Liver (tissue), 8 donors: ENCODE measurements at regions not wholly inside any gene's neighbourhood (a gene's known extent, or its start where the extent isn't known, plus 50 kb on each side); places are given as distances from the start of the nearest gene placed in this dataset.

Experiments used
- DNase-seq: peaks from one replicate; pipeline ENCODE4 v3.0.0-alpha.2; 2017; ENCODE audit warnings: low spot score
- H3K27ac ChIP-seq, 2 donors: one replicate each; pipeline ENCODE4 v1.7.0; 2013; ENCODE audit warnings: inconsistent platforms in 2 of 2, low read length in 2 of 2, control low read depth in 1 of 2, low read depth in 1 of 2, mild to moderate bottlenecking in 1 of 2
- H3K27me3 ChIP-seq, 4 donors: one replicate each; pipeline versions ENCODE4 v1.6.1 to v1.7.0; 2013; ENCODE audit warnings: low read length in 3 of 4, inconsistent platforms in 1 of 4, mild to moderate bottlenecking in 1 of 4, moderate library complexity in 1 of 4; ENCODE audit not compliant: control insufficient read depth in 4 of 4, insufficient read depth in 4 of 4
- H3K36me3 ChIP-seq, 4 donors: one replicate each; pipeline versions ENCODE4 v1.6.1 to v1.7.0; 2013; ENCODE audit warnings: low read length in 3 of 4, mild to moderate bottlenecking in 3 of 4, low read depth in 1 of 4, moderate library complexity in 1 of 4; ENCODE audit not compliant: control insufficient read depth in 4 of 4, insufficient read depth in 3 of 4
- H3K4me1 ChIP-seq, 4 donors: one replicate each; pipeline versions ENCODE4 v1.6.1 to v1.7.0; 2013; ENCODE audit warnings: low read length in 3 of 4, mild to moderate bottlenecking in 3 of 4, moderate library complexity in 1 of 4; ENCODE audit not compliant: control insufficient read depth in 4 of 4, insufficient read depth in 4 of 4
- H3K4me3 ChIP-seq, 3 donors: one replicate each; pipeline versions ENCODE4 v1.6.1 to v1.7.0; 2013; ENCODE audit warnings: low read length in 3 of 3, control low read depth in 1 of 3, low read depth in 1 of 3, mild to moderate bottlenecking in 1 of 3
- H3K9ac ChIP-seq, 2 donors: one replicate each; pipeline ENCODE4 v1.7.0; 2013; ENCODE audit warnings: low read length in 2 of 2, mild to moderate bottlenecking in 2 of 2, moderate library complexity in 2 of 2, control low read depth in 1 of 2, low read depth in 1 of 2
- H3K9me3 ChIP-seq, 4 donors: one replicate each; pipeline versions ENCODE4 v1.6.1 to v1.7.0; 2013; ENCODE audit warnings: low read length in 3 of 4; ENCODE audit not compliant: control insufficient read depth in 4 of 4
- EGR1 ChIP-seq, 2 donors: IDR thresholded peaks; 2 replicates each; pipeline ENCODE4 v1.6.1; 2016 to 2018; ENCODE audit warnings: antibody characterized with exemption in 2 of 2, low read depth in 2 of 2
- FOXA1 ChIP-seq: IDR thresholded peaks from 2 replicates; pipeline ENCODE4 v1.6.1; 2016; ENCODE audit warnings: antibody characterized with exemption
- FOXA2 ChIP-seq: IDR thresholded peaks from 2 replicates; pipeline ENCODE4 v1.6.1; 2016; ENCODE audit warnings: antibody characterized with exemption
- GABPA ChIP-seq, 2 donors: IDR thresholded peaks in 1 of 2; conservative IDR thresholded peaks in 1 of 2; 2 replicates each; pipeline ENCODE4 v1.6.1; 2016; ENCODE audit warnings: antibody characterized with exemption in 2 of 2, mild to moderate bottlenecking in 1 of 2, moderate library complexity in 1 of 2
- HNF4A ChIP-seq, 2 donors: conservative IDR thresholded peaks; 2 replicates each; pipeline ENCODE4 v1.6.1; 2016; ENCODE audit warnings: antibody characterized with exemption in 2 of 2, mild to moderate bottlenecking in 2 of 2
- HNF4G ChIP-seq: IDR thresholded peaks from 2 replicates; pipeline ENCODE4 v1.6.1; 2016; ENCODE audit warnings: antibody characterized with exemption
- JUND ChIP-seq, 2 donors: IDR thresholded peaks; 2 replicates each; pipeline ENCODE4 v1.6.1; 2016; ENCODE audit warnings: antibody characterized with exemption in 2 of 2
- NR2F2 ChIP-seq: IDR thresholded peaks from 2 replicates; pipeline ENCODE4 v1.6.1; 2016; ENCODE audit warnings: antibody characterized with exemption
- RAD21 ChIP-seq, 2 donors: IDR thresholded peaks; 2 replicates each; pipeline ENCODE4 v1.6.1; 2016; ENCODE audit warnings: antibody characterized with exemption in 2 of 2, mild to moderate bottlenecking in 2 of 2
- RXRA ChIP-seq, 2 donors: IDR thresholded peaks; 2 replicates each; pipeline ENCODE4 v1.6.1; 2017 to 2018; ENCODE audit warnings: antibody characterized with exemption in 2 of 2, mild to moderate bottlenecking in 1 of 2
- SP1 ChIP-seq: IDR thresholded peaks from 2 replicates; pipeline ENCODE4 v1.6.1; 2018; ENCODE audit warnings: antibody characterized with exemption, mild to moderate bottlenecking
- TAF1 ChIP-seq: conservative IDR thresholded peaks from 2 replicates; pipeline ENCODE4 v1.6.1; 2016; ENCODE audit warnings: antibody characterized with exemption, mild to moderate bottlenecking
- YY1 ChIP-seq: IDR thresholded peaks from 2 replicates; pipeline ENCODE4 v1.6.1; 2016; ENCODE audit warnings: antibody characterized with exemption, mild to moderate bottlenecking
- WGBS: extraction: QIAGEN DNeasy Blood & Tissue Kit; methylation state at CpG from one replicate; pipeline ENCODE4 v1.1.7; 2013; 5-methylcytosine and 5-hydroxymethylcytosine counted together
- TF ChIP-seq, protein P1 (sequence below): IDR thresholded peaks from 2 replicates; pipeline ENCODE4 v1.6.1; 2016; ENCODE audit warnings: antibody characterized with exemption, mild to moderate bottlenecking
- TF ChIP-seq, protein P2 (sequence below): IDR thresholded peaks from 2 replicates; pipeline ENCODE4 v1.6.1; 2016; ENCODE audit warnings: antibody characterized with exemption
- TF ChIP-seq, protein P3 (sequence below): fragments of 150-350 bp; IDR thresholded peaks from 2 replicates; pipeline ENCODE4 v1.5.1; 2017; ENCODE audit warnings: improper control_type of control experiment, low read depth, low read length; ENCODE audit not compliant: missing input control
- TF ChIP-seq, protein P4 (sequence below): IDR thresholded peaks from 2 replicates; pipeline ENCODE4 v1.6.1; 2016; ENCODE audit warnings: antibody characterized with exemption
- TF ChIP-seq, protein P5 (sequence below): IDR thresholded peaks from 2 replicates; pipeline ENCODE4 v1.6.1; 2016; ENCODE audit warnings: antibody characterized with exemption
- donor health status: healthy.
- donor health status: healthy.
- donor health status: healthy.
- donor health status: healthy.
- donor health status: healthy.

DNA sequence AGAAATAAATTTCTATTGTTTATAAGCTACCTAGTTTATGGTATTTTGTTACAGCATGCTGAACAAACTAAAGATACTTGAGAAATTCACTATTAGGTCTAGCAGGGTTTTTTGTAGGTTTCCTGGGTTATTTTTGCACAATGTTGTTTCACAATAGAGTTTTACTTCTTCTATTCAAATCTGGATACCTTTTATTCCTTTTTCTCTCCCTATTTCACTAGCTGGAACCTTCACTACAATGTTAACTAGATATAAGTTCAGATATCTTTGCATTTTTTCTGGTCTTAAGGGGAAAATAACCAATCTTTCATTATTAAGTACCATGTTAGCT lies 237.7 kb upstream of the CITED2 start:
- H3K36me3 ChIP-seq: no peaks in the 10 kb centered on the region
- DNase-seq: no peak
- no peak overlapping the region for H3K27ac ChIP-seq
- H3K4me1 ChIP-seq: no peaks in the 10 kb centered on the region
- H3K27me3 ChIP-seq: no peaks in the 10 kb centered on the region
- no peak overlapping the region for H3K4me3 ChIP-seq
- no peak overlapping the region for H3K9ac ChIP-seq
- no peaks in the 10 kb centered on the region for H3K9me3 ChIP-seq
- TF ChIP-seq NR2F2 (no peak), GABPA (IDR thresholded peaks at IDR 0.05 in 1 of 2, conservative IDR thresholded peaks at IDR 0.05 in 1 of 2) (no peak), HNF4G (no peak), YY1 (no peak), HNF4A (conservative IDR thresholded peaks at IDR 0.05) (no peak), EGR1 (IDR thresholded peaks at IDR 0.05; ENCODE audit: low read depth in 2 of 2) (no peak), FOXA2 (no peak), JUND (IDR thresholded peaks at IDR 0.05) (no peak), RXRA (IDR thresholded peaks at IDR 0.05) (no peak)
- TF ChIP-seq, protein P1, sequence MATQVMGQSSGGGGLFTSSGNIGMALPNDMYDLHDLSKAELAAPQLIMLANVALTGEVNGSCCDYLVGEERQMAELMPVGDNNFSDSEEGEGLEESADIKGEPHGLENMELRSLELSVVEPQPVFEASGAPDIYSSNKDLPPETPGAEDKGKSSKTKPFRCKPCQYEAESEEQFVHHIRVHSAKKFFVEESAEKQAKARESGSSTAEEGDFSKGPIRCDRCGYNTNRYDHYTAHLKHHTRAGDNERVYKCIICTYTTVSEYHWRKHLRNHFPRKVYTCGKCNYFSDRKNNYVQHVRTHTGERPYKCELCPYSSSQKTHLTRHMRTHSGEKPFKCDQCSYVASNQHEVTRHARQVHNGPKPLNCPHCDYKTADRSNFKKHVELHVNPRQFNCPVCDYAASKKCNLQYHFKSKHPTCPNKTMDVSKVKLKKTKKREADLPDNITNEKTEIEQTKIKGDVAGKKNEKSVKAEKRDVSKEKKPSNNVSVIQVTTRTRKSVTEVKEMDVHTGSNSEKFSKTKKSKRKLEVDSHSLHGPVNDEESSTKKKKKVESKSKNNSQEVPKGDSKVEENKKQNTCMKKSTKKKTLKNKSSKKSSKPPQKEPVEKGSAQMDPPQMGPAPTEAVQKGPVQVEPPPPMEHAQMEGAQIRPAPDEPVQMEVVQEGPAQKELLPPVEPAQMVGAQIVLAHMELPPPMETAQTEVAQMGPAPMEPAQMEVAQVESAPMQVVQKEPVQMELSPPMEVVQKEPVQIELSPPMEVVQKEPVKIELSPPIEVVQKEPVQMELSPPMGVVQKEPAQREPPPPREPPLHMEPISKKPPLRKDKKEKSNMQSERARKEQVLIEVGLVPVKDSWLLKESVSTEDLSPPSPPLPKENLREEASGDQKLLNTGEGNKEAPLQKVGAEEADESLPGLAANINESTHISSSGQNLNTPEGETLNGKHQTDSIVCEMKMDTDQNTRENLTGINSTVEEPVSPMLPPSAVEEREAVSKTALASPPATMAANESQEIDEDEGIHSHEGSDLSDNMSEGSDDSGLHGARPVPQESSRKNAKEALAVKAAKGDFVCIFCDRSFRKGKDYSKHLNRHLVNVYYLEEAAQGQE: no peak

DNA sequence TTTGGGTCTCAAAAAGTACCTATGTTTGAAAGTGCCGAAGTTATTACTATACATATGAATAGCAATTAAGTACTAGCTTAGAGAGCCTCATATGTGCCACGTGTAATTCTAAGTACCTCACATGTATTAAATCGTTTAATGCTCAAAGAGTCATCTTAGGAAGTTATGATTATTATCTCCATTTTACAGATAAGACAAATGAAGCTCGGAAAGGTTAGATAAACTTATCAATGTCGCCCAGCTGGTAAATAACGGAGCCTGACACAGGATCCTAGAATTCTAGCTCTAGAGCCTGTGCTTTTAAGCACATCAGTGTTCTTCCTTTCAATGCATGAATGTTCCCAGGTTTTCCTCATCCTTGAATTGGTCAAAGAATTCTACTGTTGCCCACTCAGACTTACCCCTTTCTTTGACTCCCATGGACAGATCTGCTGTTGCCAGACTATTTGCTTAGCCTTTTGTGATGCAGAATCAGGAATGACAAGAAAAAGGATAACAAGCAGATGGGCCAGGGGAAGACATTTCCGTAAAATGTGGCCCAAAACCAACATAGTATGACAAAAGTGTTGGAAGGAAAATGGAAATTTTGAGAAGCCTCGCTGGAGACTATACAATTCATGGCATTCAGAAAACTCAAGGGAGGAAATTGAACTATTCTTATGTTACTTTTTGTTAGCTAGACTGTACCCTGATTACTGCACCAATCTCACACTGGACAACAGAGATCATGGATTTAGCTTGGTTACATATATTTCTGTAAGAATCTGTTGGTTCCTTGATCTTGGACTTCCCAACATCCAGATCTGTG lies 237.1 kb upstream of the CITED2 start:
- Histone ChIP-seq H3K9me3 (no peaks in the 10 kb centered on the region), H3K4me3 (no peak overlapping the region), H3K9ac (no peak overlapping the region), H3K27me3 (no peaks in the 10 kb centered on the region), H3K4me1 (no peaks in the 10 kb centered on the region), H3K36me3 (no peaks in the 10 kb centered on the region), H3K27ac (no peak overlapping the region)
- TF ChIP-seq FOXA1: no peak
- TF ChIP-seq, protein P2, sequence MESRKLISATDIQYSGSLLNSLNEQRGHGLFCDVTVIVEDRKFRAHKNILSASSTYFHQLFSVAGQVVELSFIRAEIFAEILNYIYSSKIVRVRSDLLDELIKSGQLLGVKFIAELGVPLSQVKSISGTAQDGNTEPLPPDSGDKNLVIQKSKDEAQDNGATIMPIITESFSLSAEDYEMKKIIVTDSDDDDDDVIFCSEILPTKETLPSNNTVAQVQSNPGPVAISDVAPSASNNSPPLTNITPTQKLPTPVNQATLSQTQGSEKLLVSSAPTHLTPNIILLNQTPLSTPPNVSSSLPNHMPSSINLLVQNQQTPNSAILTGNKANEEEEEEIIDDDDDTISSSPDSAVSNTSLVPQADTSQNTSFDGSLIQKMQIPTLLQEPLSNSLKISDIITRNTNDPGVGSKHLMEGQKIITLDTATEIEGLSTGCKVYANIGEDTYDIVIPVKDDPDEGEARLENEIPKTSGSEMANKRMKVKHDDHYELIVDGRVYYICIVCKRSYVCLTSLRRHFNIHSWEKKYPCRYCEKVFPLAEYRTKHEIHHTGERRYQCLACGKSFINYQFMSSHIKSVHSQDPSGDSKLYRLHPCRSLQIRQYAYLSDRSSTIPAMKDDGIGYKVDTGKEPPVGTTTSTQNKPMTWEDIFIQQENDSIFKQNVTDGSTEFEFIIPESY: no peak
- no peak for TF ChIP-seq JUND (IDR thresholded peaks at IDR 0.05)
- TF ChIP-seq, protein P3, sequence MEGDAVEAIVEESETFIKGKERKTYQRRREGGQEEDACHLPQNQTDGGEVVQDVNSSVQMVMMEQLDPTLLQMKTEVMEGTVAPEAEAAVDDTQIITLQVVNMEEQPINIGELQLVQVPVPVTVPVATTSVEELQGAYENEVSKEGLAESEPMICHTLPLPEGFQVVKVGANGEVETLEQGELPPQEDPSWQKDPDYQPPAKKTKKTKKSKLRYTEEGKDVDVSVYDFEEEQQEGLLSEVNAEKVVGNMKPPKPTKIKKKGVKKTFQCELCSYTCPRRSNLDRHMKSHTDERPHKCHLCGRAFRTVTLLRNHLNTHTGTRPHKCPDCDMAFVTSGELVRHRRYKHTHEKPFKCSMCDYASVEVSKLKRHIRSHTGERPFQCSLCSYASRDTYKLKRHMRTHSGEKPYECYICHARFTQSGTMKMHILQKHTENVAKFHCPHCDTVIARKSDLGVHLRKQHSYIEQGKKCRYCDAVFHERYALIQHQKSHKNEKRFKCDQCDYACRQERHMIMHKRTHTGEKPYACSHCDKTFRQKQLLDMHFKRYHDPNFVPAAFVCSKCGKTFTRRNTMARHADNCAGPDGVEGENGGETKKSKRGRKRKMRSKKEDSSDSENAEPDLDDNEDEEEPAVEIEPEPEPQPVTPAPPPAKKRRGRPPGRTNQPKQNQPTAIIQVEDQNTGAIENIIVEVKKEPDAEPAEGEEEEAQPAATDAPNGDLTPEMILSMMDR: no peak
- TF ChIP-seq, protein P4, sequence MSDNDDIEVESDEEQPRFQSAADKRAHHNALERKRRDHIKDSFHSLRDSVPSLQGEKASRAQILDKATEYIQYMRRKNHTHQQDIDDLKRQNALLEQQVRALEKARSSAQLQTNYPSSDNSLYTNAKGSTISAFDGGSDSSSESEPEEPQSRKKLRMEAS: no peak
- TF ChIP-seq RXRA (IDR thresholded peaks at IDR 0.05): no peak
- TF ChIP-seq YY1: no peak
- TF ChIP-seq EGR1 (IDR thresholded peaks at IDR 0.05; ENCODE audit: low read depth in 2 of 2): no peak
- no peak for TF ChIP-seq RAD21 (IDR thresholded peaks at IDR 0.05)
- TF ChIP-seq NR2F2: no peak
- TF ChIP-seq SP1: no peak
- TF ChIP-seq HNF4A (conservative IDR thresholded peaks at IDR 0.05): no peak
- no peak for TF ChIP-seq HNF4G
- TF ChIP-seq, protein P5, sequence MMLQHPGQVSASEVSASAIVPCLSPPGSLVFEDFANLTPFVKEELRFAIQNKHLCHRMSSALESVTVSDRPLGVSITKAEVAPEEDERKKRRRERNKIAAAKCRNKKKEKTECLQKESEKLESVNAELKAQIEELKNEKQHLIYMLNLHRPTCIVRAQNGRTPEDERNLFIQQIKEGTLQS: no peak
- no peak for TF ChIP-seq GABPA (IDR thresholded peaks at IDR 0.05 in 1 of 2, conservative IDR thresholded peaks at IDR 0.05 in 1 of 2)
- TF ChIP-seq TAF1: no peak
- 87% methylated on average over 8 of the region's 8 CpGs for WGBS
- DNase-seq: no peak
